A549 (cell line): ENCODE measurements at regions not wholly inside any gene's neighbourhood (a gene's known extent, or its start where the extent isn't known, plus 50 kb on each side); places are given as distances from the start of the nearest gene placed in this dataset.

Experiments
- ATAC-seq, 2 experiments: fragments of 200-7000 bp in 1 of 2; fragments of >200 bp in 1 of 2; cut with Nextera tagmentation in 1 of 2; cut with Tn5 transposase in 1 of 2; 3 replicates each; pipeline versions ENCODE4 v1.8.0 to v1.9.1; 2018 to 2020; ENCODE audit warnings: mild to moderate bottlenecking in 1 of 2, moderate library complexity in 1 of 2
- CTCF ChIA-PET: fragments of 300-600 bp; sonication (Branson Sonifier 250); formaldehyde crosslinking; extraction: SDS; loops from one replicate; lab custom pipeline; 2021; ENCODE audit warnings: antibody characterized with exemption, inconsistent platforms; lab: Yijun Ruan, JAX
- POLR2A ChIA-PET: fragments of 350-600 bp; formaldehyde crosslinking; extraction: SDS; loops from one replicate; lab custom pipeline; 2021; ENCODE audit warnings: antibody characterized with exemption, inconsistent platforms; lab: Yijun Ruan, JAX
- DNase-seq, 2 experiments: peaks; one replicate each; pipeline versions ENCODE4 v3.0.0 to v3.0.0-alpha.2; 2011 to 2016; ENCODE audit warnings: low read depth in 1 of 2, low spot score in 1 of 2
- FAIRE-seq: peaks from 2 replicates; lab custom pipeline; 2011; peaks lifted over from hg19 to GRCh38; lab: Jason Lieb, UNC
- H3K27ac ChIP-seq, 2 experiments: fragments of >200 bp; sonication (Bioruptor Twin); formaldehyde crosslinking; 3 replicates each; pipeline ENCODE4 v1.5.1; 2016 to 2017
- H3K4me1 ChIP-seq: fragments of >200 bp; sonication (Bioruptor Twin); formaldehyde crosslinking; 3 replicates; pipeline ENCODE4 v1.6.1; 2016
- H3K4me2 ChIP-seq: fragments of >200 bp; sonication (Bioruptor Twin); formaldehyde crosslinking; 3 replicates; pipeline ENCODE4 v1.6.1; 2016
- H3K4me3 ChIP-seq: fragments of >200 bp; sonication (Bioruptor Twin); formaldehyde crosslinking; 3 replicates; pipeline ENCODE4 v1.5.1; 2016
- H3K9me3 ChIP-seq: fragments of >200 bp; sonication (Bioruptor Twin); formaldehyde crosslinking; 3 replicates; pipeline ENCODE4 v1.6.1; 2016
- BCL3 ChIP-seq: fragments of >200 bp; sonication (Bioruptor Twin); formaldehyde crosslinking; IDR thresholded peaks from 3 replicates; pipeline ENCODE4 v1.6.1; 2016
- BHLHE40 ChIP-seq: IDR thresholded peaks from 2 replicates; pipeline ENCODE4 v1.6.1; 2012; ENCODE audit warnings: low read depth, low read length, inconsistent platforms
- CBX2 ChIP-seq: fragments of 200-600 bp; sonication (generic); IDR thresholded peaks from 2 replicates; pipeline ENCODE4 v1.6.1; 2016; ENCODE audit warnings: low read depth, mild to moderate bottlenecking, borderline replicate concordance
- CBX8 ChIP-seq: fragments of 200-600 bp; sonication (generic); IDR thresholded peaks from 2 replicates; pipeline ENCODE4 v1.6.1; 2016
- CEBPB ChIP-seq, 2 experiments: fragments of >200 bp in 1 of 2; sonication (Bioruptor Twin) in 1 of 2; formaldehyde crosslinking in 1 of 2; IDR thresholded peaks; 2 replicates each; pipeline ENCODE4 v1.6.1; 2012 to 2016
- CHD2 ChIP-seq: fragments of 150-350 bp; IDR thresholded peaks from 2 replicates; pipeline ENCODE4 v1.6.1; 2014; ENCODE audit warnings: low read length; ENCODE audit not compliant: partially characterized antibody
- CTCF ChIP-seq: fragments of >200 bp; sonication (Bioruptor Twin); formaldehyde crosslinking; IDR thresholded peaks from 3 replicates; pipeline ENCODE4 v1.5.1; 2016
- E2F6 ChIP-seq: IDR thresholded peaks from 2 replicates; pipeline ENCODE4 v1.6.1; 2012; ENCODE audit warnings: low read depth, borderline replicate concordance
- HDAC2 ChIP-seq: fragments of 200-600 bp; sonication (generic); IDR thresholded peaks from 2 replicates; pipeline ENCODE4 v1.6.1; 2016
- HEYL ChIP-seq: fragments of 250-450 bp; sonication (Bioruptor Pico); IDR thresholded peaks from 2 replicates; pipeline ENCODE4 v1.8.0; 2021; ENCODE audit warnings: mild to moderate bottlenecking, moderate library complexity
- HMGXB4 ChIP-seq: fragments of 250-450 bp; sonication (Bioruptor Pico); IDR thresholded peaks from 2 replicates; pipeline ENCODE4 v1.5.0; 2021; ENCODE audit warnings: mild to moderate bottlenecking, moderate library complexity, borderline replicate concordance
- HOXB5 ChIP-seq: fragments of 250-450 bp; sonication (Bioruptor Pico); IDR thresholded peaks from 2 replicates; pipeline ENCODE4 v1.5.0; 2020; ENCODE audit warnings: mild to moderate bottlenecking, moderate library complexity
- JUNB ChIP-seq: fragments of >200 bp; sonication (Bioruptor Twin); formaldehyde crosslinking; IDR thresholded peaks from 2 replicates; pipeline ENCODE4 v1.6.1; 2016
- KDM1A ChIP-seq: fragments of 200-600 bp; sonication (generic); IDR thresholded peaks from 2 replicates; pipeline ENCODE4 v1.6.1; 2016; ENCODE audit warnings: low read depth, mild to moderate bottlenecking
- KDM5A ChIP-seq: fragments of 200-600 bp; sonication (generic); IDR thresholded peaks from 2 replicates; pipeline ENCODE4 v1.6.1; 2016; ENCODE audit warnings: antibody characterized with exemption, mild to moderate bottlenecking
- MAFK ChIP-seq: fragments of 450-650 bp; IDR thresholded peaks from 2 replicates; pipeline ENCODE4 v1.6.1; 2014; ENCODE audit not compliant: partially characterized antibody
- MAZ ChIP-seq: fragments of 150-350 bp; IDR thresholded peaks from 2 replicates; pipeline ENCODE4 v1.6.1; 2014; ENCODE audit warnings: antibody characterized with exemption, low read depth, low read length, borderline replicate concordance
- MYC ChIP-seq: IDR thresholded peaks from 2 replicates; pipeline ENCODE4 v1.6.1; 2012; ENCODE audit warnings: mild to moderate bottlenecking, inconsistent platforms, low read length, improper control_type of control experiment, borderline replicate concordance
- NFE2L2 ChIP-seq: fragments of 150-350 bp; conservative IDR thresholded peaks from 2 replicates; pipeline ENCODE4 v1.6.1; 2014; ENCODE audit warnings: low read length
- NR3C1 ChIP-seq: fragments of >200 bp; sonication (Bioruptor Twin); formaldehyde crosslinking; IDR thresholded peaks from 3 replicates; pipeline ENCODE4 v1.6.1; 2017
- POLR2A ChIP-seq: IDR thresholded peaks from 2 replicates; pipeline ENCODE4 v1.6.1; 2012; ENCODE audit warnings: mild to moderate bottlenecking, low read length
- POLR2AphosphoS2 ChIP-seq: conservative IDR thresholded peaks from 2 replicates; pipeline ENCODE4 v1.6.1; 2012; ENCODE audit warnings: low read length, improper control_type of control experiment, inconsistent platforms
- RAD21 ChIP-seq, 2 experiments: fragments of >200 bp in 1 of 2; sonication (Bioruptor Twin) in 1 of 2; formaldehyde crosslinking in 1 of 2; IDR thresholded peaks in 1 of 2; conservative IDR thresholded peaks in 1 of 2; 2 replicates in 1 of 2; 3 replicates in 1 of 2; pipeline ENCODE4 v1.6.1; 2012 to 2018; ENCODE audit warnings: inconsistent platforms in 1 of 2
- REST ChIP-seq: fragments of 200-600 bp; sonication (generic); IDR thresholded peaks from 2 replicates; pipeline ENCODE4 v1.6.1; 2016; ENCODE audit warnings: antibody characterized with exemption, mild to moderate bottlenecking, moderate library complexity
- RFX5 ChIP-seq: fragments of 450-650 bp; IDR thresholded peaks from 2 replicates; pipeline ENCODE4 v1.7.1; 2014; ENCODE audit warnings: antibody characterized with exemption, mild to moderate bottlenecking, moderate library complexity
- RNF2 ChIP-seq: fragments of 200-600 bp; sonication (generic); IDR thresholded peaks from 2 replicates; pipeline ENCODE4 v1.6.1; 2016; ENCODE audit warnings: low read depth, mild to moderate bottlenecking, antibody characterized with exemption, moderate library complexity, borderline replicate concordance
- SMC3 ChIP-seq: fragments of >200 bp; sonication (Bioruptor Twin); formaldehyde crosslinking; IDR thresholded peaks from 3 replicates; pipeline ENCODE4 v1.6.1; 2018; ENCODE audit warnings: inconsistent platforms
- SREBF2 ChIP-seq: fragments of 450-650 bp; IDR thresholded peaks from 2 replicates; pipeline ENCODE4 v1.6.1; 2014; ENCODE audit warnings: mild to moderate bottlenecking, moderate library complexity
- TFCP2L1 ChIP-seq: fragments of 250-450 bp; sonication (Bioruptor Pico); IDR thresholded peaks from 2 replicates; pipeline ENCODE4 v1.5.0; 2021; ENCODE audit warnings: mild to moderate bottlenecking
- USF2 ChIP-seq: fragments of 450-650 bp; IDR thresholded peaks from 2 replicates; pipeline ENCODE4 v1.6.1; 2014; ENCODE audit warnings: antibody characterized with exemption
- ZC3H11A ChIP-seq: fragments of 450-650 bp; IDR thresholded peaks from 2 replicates; pipeline ENCODE4 v1.6.1; 2014; ENCODE audit warnings: antibody characterized with exemption, mild to moderate bottlenecking
- WGBS: methylation state at CpG from one replicate; pipeline ENCODE4 v1.1.6; 2017; ENCODE audit errors: missing lambda C conversion rate; 5-methylcytosine and 5-hydroxymethylcytosine counted together

- POLR2A ChIA-PET, result interaction anchor here (0.8 to 3.1 kb wide), 4 partner anchors 101 to 143 kb away, joined by 3 to 25 read pairs (median 4); no protein-coding TSS in a partner anchor
- no peak for FAIRE-seq
- TF ChIP-seq POLR2AphosphoS2, result no peak
- peak; percentile 85 for TF ChIP-seq E2F6
- TF ChIP-seq USF2, result peak; percentile 10; the same call in 1 of the 2 replicates
- no peak for TF ChIP-seq RNF2
- no peak for TF ChIP-seq CBX2
- no peak for TF ChIP-seq NR3C1
- no peak for TF ChIP-seq KDM1A
- TF ChIP-seq REST, result no peak
- TF ChIP-seq HOXB5 (CRISPR knock-in tag), result no peak
- no peak for TF ChIP-seq CHD2
- TF ChIP-seq HEYL (CRISPR knock-in tag), result no peak
- TF ChIP-seq TFCP2L1 (CRISPR knock-in tag), result 0 out of 2 replicates have a peak, but pooled peaks have one; percentile 34
- TF ChIP-seq ZC3H11A, result no peak
- TF ChIP-seq MAFK, result no peak
- TF ChIP-seq BCL3, result no peak
- no peak for TF ChIP-seq MAZ
- TF ChIP-seq JUNB, result no peak
- peak; percentile 32 for TF ChIP-seq POLR2A
- TF ChIP-seq KDM5A, result no peak
- TF ChIP-seq NFE2L2, result no peak
- TF ChIP-seq CEBPB (IDR thresholded peaks at IDR 0.05), result no peak
- peak; percentile 60; the same call in 1 of the 2 replicates for TF ChIP-seq MYC
- peak in 1 of 2 experiments; percentile 27; a peak in 2 of 5 replicates for TF ChIP-seq RAD21 (conservative IDR thresholded peaks at IDR 0.05 in 1 of 2, IDR thresholded peaks at IDR 0.05 in 1 of 2)
- TF ChIP-seq SREBF2, result no peak
- no peak for TF ChIP-seq CBX8
- peak; percentile 18; the same call in 2 of the 3 replicates for TF ChIP-seq CTCF
- no peak for TF ChIP-seq RFX5
- no peak for TF ChIP-seq HMGXB4 (CRISPR knock-in tag)
- TF ChIP-seq HDAC2, result no peak
- TF ChIP-seq SMC3, result peak; percentile 11; the same call in 1 of the 3 replicates
- no peak for TF ChIP-seq BHLHE40
These were observed 246.8 kb upstream of the TOPAZ1 start for GRCh38 chr3:43994657-43995546.

More at GRCh38 chr3:43994657-43995546, 246.8 kb upstream of the TOPAZ1 start:
- DNase-seq (peak in 1 of 2 experiments; percentile 80), ATAC-seq (peak; percentile 42 to 67)
- CTCF ChIA-PET, result interaction anchor here (0.9 to 1.7 kb wide), 6 partner anchors 24 to 206 kb away, joined by 3 to 5 read pairs (median 4); no protein-coding TSS in a partner anchor
- H3K4me3 ChIP-seq, result peak overlapping the region; percentile 83
- H3K4me2 ChIP-seq, result peak overlapping the region; percentile 95
- 7% methylated on average over 29 of the region's 73 CpGs for WGBS
- peaks cover 17% of the 10 kb centered on the region for H3K4me1 ChIP-seq
- H3K27ac ChIP-seq, result peak overlapping the region; percentile 89 to 99
- H3K9me3 ChIP-seq, result peaks cover 13% of the 10 kb centered on the region; the same call in 2 of the 3 replicates
